ENCODE measurements at regions not wholly inside any gene's neighbourhood (a gene's known extent, or its start where the extent isn't known, plus 50 kb on each side); places are given as distances from the start of the nearest gene placed in this dataset.
"Not testable (repeated sequence)": the region's sequence is repeated elsewhere in the genome, so short reads cannot be mapped to it uniquely, and the experiment has no call there.

GRCh38 chr3:153469162-153469561, 307.1 kb downstream of the RAP2B start:
- no peaks in the 10 kb centered on the region for H3K4me1 ChIP-seq
- H3K27ac ChIP-seq = no peak overlapping the region
- H3K36me3 ChIP-seq = no peaks in the 10 kb centered on the region
- no peak for ATAC-seq
- DNase-seq = no peak
- H3K27me3 ChIP-seq = no peaks in the 10 kb centered on the region
- TF ChIP-seq CTCF (IDR thresholded peaks at IDR 0.05) = no peak
- intact Hi-C loops (cut with DNase I) = no loop called here
- H3K4me3 ChIP-seq = no peak overlapping the region
- H3K9me3 ChIP-seq = no peaks in the 10 kb centered on the region

- intact Hi-C loops (cut with DNase I) = no loop called here
- TF ChIP-seq CTCF (IDR thresholded peaks at IDR 0.05) = no peak
Measured at GRCh38 chr3:153484842-153485241, 322.8 kb downstream of the RAP2B start.

GRCh38 chr3:153495422-153495821, 333.4 kb downstream of the RAP2B start:
- no peak for ATAC-seq

More at GRCh38 chr3:153484842-153485241, 322.8 kb downstream of the RAP2B start:
- Histone ChIP-seq H3K36me3 (no peaks in the 10 kb centered on the region), H3K9me3 (no peaks in the 10 kb centered on the region), H3K4me1 (no peaks in the 10 kb centered on the region), H3K27me3 (no peaks in the 10 kb centered on the region), H3K4me3 (no peak overlapping the region), H3K27ac (no peak overlapping the region)
- ATAC-seq (no peak), DNase-seq (no peak)

GRCh38 chr3:153502682-153503081, 340.7 kb downstream of the RAP2B start:
- intact Hi-C loops (cut with DNase I) = no loop called here
- no peak for DNase-seq
- no peak for ATAC-seq
- Histone ChIP-seq H3K9me3 (no peaks in the 10 kb centered on the region), H3K4me1 (no peaks in the 10 kb centered on the region), H3K27me3 (no peaks in the 10 kb centered on the region), H3K36me3 (no peaks in the 10 kb centered on the region), H3K4me3 (no peak overlapping the region), H3K27ac (no peak overlapping the region)
- no peak for TF ChIP-seq CTCF (IDR thresholded peaks at IDR 0.05)

More at GRCh38 chr3:153495422-153495821, 333.4 kb downstream of the RAP2B start:
- Histone ChIP-seq H3K36me3 (no peaks in the 10 kb centered on the region), H3K4me3 (no peak overlapping the region), H3K9me3 (no peaks in the 10 kb centered on the region), H3K4me1 (no peaks in the 10 kb centered on the region), H3K27me3 (no peaks in the 10 kb centered on the region), H3K27ac (no peak overlapping the region)
- intact Hi-C loops (cut with DNase I) = no loop called here
- no peak for TF ChIP-seq CTCF (IDR thresholded peaks at IDR 0.05)
- no peak for DNase-seq

- no peaks in the 10 kb centered on the region for H3K27me3 ChIP-seq
- H3K4me3 ChIP-seq = no peak overlapping the region
- DNase-seq (no peak), ATAC-seq (no peak)
- intact Hi-C loops (cut with DNase I) = no loop called here
- H3K27ac ChIP-seq = no peak overlapping the region
- H3K36me3 ChIP-seq = no peaks in the 10 kb centered on the region
- no peaks in the 10 kb centered on the region for H3K9me3 ChIP-seq
- H3K4me1 ChIP-seq = no peaks in the 10 kb centered on the region
- TF ChIP-seq CTCF (IDR thresholded peaks at IDR 0.05) = no peak
Measured at GRCh38 chr3:153503873-153504272, 341.8 kb downstream of the RAP2B start.

- intact Hi-C loops (cut with DNase I); ATAC-seq; DNase-seq: not testable (repeated sequence)
Measured at GRCh38 chr3:153506205-153506604, 344.2 kb downstream of the RAP2B start.

GRCh38 chr3:153506686-153507085, 344.7 kb downstream of the RAP2B start:
- ATAC-seq; H3K9me3 ChIP-seq; H3K4me3 ChIP-seq; H3K27me3 ChIP-seq; DNase-seq; H3K36me3 ChIP-seq; H3K27ac ChIP-seq; H3K4me1 ChIP-seq; intact Hi-C loops (cut with DNase I): not testable (repeated sequence)

More at GRCh38 chr3:153506205-153506604, 344.2 kb downstream of the RAP2B start:
- H3K27ac ChIP-seq, H3K27me3 ChIP-seq, H3K4me3 ChIP-seq, H3K4me1 ChIP-seq, H3K36me3 ChIP-seq, H3K9me3 ChIP-seq: not testable (repeated sequence)
